Fibroblast of lung (primary cell): ENCODE measurements at regions not wholly inside any gene's neighbourhood (a gene's known extent, or its start where the extent isn't known, plus 50 kb on each side); places are given as distances from the start of the nearest gene placed in this dataset.
"Not testable (repeated sequence)": the region's sequence is repeated elsewhere in the genome, so short reads cannot be mapped to it uniquely, and the experiment has no call there.

Source experiments
- DNase-seq, 2 donors: peaks; one replicate each; pipeline versions ENCODE4 v3.0.0 to v3.0.0-alpha.2; 2010; ENCODE audit warnings: low read depth in 2 of 2
- H2AFZ ChIP-seq: 2 replicates; pipeline ENCODE4 v1.5.1; 2012; ENCODE audit warnings: low read length, control low read depth, inconsistent platforms
- H3K27ac ChIP-seq: 2 replicates; pipeline ENCODE4 v1.5.1; 2011; ENCODE audit warnings: low read length, control low read depth; ENCODE audit not compliant: insufficient read depth
- H3K27me3 ChIP-seq: 2 replicates; pipeline ENCODE4 v1.5.1; 2011; ENCODE audit warnings: mild to moderate bottlenecking, low read length; ENCODE audit not compliant: control insufficient read depth, insufficient read depth
- H3K36me3 ChIP-seq: 2 replicates; pipeline ENCODE4 v1.5.1; 2011; ENCODE audit warnings: low read length; ENCODE audit not compliant: control insufficient read depth, insufficient read depth
- H3K4me1 ChIP-seq: 2 replicates; pipeline ENCODE4 v1.5.1; 2011; ENCODE audit warnings: low read length; ENCODE audit not compliant: control insufficient read depth, insufficient read depth; ENCODE audit errors: extremely low read depth
- H3K4me2 ChIP-seq: 2 replicates; pipeline ENCODE4 v1.5.1; 2011; ENCODE audit warnings: low read length, control low read depth; ENCODE audit not compliant: insufficient read depth; ENCODE audit errors: extremely low read depth
- H3K4me3 ChIP-seq, 4 experiments: fragments of 200-600 bp in 1 of 4; sonication (generic) in 1 of 4; replicated peaks in 1 of 4; 2 replicates each; pipeline ENCODE4 v1.5.1; 2011 to 2016; ENCODE audit warnings: low read length in 4 of 4, low read depth in 3 of 4, mild to moderate bottlenecking in 3 of 4, control low read depth in 2 of 4, inconsistent platforms in 1 of 4, mixed read lengths in 1 of 4; ENCODE audit not compliant: insufficient read depth in 1 of 4; ENCODE audit errors: control extremely low read depth in 1 of 4
- H3K79me2 ChIP-seq: 2 replicates; pipeline ENCODE4 v1.5.1; 2012; ENCODE audit warnings: mild to moderate bottlenecking, low read length, inconsistent platforms; ENCODE audit not compliant: control insufficient read depth, insufficient read depth
- H3K9ac ChIP-seq: 2 replicates; pipeline ENCODE4 v1.5.1; 2011; ENCODE audit warnings: mild to moderate bottlenecking, low read length, control low read depth; ENCODE audit not compliant: insufficient read depth
- H3K9me3 ChIP-seq: 2 replicates; pipeline ENCODE4 v1.5.1; 2012; ENCODE audit warnings: low read depth, low read length; ENCODE audit not compliant: control insufficient read depth, insufficient read depth
- H4K20me1 ChIP-seq: 2 replicates; pipeline ENCODE4 v1.5.1; 2011; ENCODE audit warnings: low read length; ENCODE audit not compliant: control insufficient read depth, insufficient read depth; ENCODE audit errors: extremely low read depth
- CTCF ChIP-seq, 2 donors: IDR thresholded peaks in 1 of 2; conservative IDR thresholded peaks in 1 of 2; 1 replicate in 1 of 2; 2 replicates in 1 of 2; pipeline ENCODE4 v1.5.1; 2011 to 2012; ENCODE audit warnings: low read length in 2 of 2, control low read depth in 1 of 2, inconsistent platforms in 1 of 2, low read depth in 1 of 2, mild to moderate bottlenecking in 1 of 2
- EZH2 ChIP-seq: IDR thresholded peaks from 2 replicates; pipeline ENCODE4 v1.5.1; 2012; ENCODE audit warnings: low read length, control low read depth, mild to moderate bottlenecking; ENCODE audit errors: missing control alignments

- Histone ChIP-seq H3K36me3 (no peaks in the 10 kb centered on the region), H2AFZ (no peak overlapping the region), H3K4me2 (no peak overlapping the region), H3K4me3 (no peak overlapping the region), H3K27ac (no peak overlapping the region), H3K9ac (no peak overlapping the region), H3K27me3 (no peaks in the 10 kb centered on the region), H3K9me3 (no peaks in the 10 kb centered on the region), H3K79me2 (no peaks in the 10 kb centered on the region), H3K4me1 (no peaks in the 10 kb centered on the region), H4K20me1 (no peaks in the 10 kb centered on the region)
- TF ChIP-seq EZH2, result no peak
- TF ChIP-seq CTCF (conservative IDR thresholded peaks at IDR 0.05 in 1 of 2, IDR thresholded peaks at IDR 0.05 in 1 of 2; ENCODE audit: low read depth in 1 of 2, low read length in 2 of 2), result no peak
- DNase-seq, result no peak
These were observed 126.0 kb upstream of the MITF start for GRCh38 chr3:69613286-69613685.

GRCh38 chr3:69612791-69613190 lies 126.5 kb upstream of the MITF start:
- no peaks in the 10 kb centered on the region for H4K20me1 ChIP-seq
- H3K4me3 ChIP-seq, result no peak overlapping the region
- no peaks in the 10 kb centered on the region for H3K36me3 ChIP-seq
- H3K4me2 ChIP-seq, result no peak overlapping the region
- H3K4me1 ChIP-seq, result no peaks in the 10 kb centered on the region
- TF ChIP-seq EZH2 (no peak), CTCF (conservative IDR thresholded peaks at IDR 0.05 in 1 of 2, IDR thresholded peaks at IDR 0.05 in 1 of 2; ENCODE audit: low read depth in 1 of 2, low read length in 2 of 2) (no peak)
- H3K27me3 ChIP-seq, result no peaks in the 10 kb centered on the region
- no peak overlapping the region for H3K27ac ChIP-seq
- no peak overlapping the region for H3K9ac ChIP-seq
- no peak for DNase-seq
- no peaks in the 10 kb centered on the region for H3K9me3 ChIP-seq
- H3K79me2 ChIP-seq, result no peaks in the 10 kb centered on the region
- no peak overlapping the region for H2AFZ ChIP-seq

- DNase-seq, H2AFZ ChIP-seq, H3K36me3 ChIP-seq: not testable (repeated sequence)
These were observed 129.7 kb upstream of the MITF start for GRCh38 chr3:69609566-69609965.

More at GRCh38 chr3:69609566-69609965, 129.7 kb upstream of the MITF start:
- not testable (repeated sequence) for H3K27ac ChIP-seq, H3K4me3 ChIP-seq, H3K9me3 ChIP-seq, H3K27me3 ChIP-seq, H3K9ac ChIP-seq, H4K20me1 ChIP-seq, H3K4me2 ChIP-seq, H3K79me2 ChIP-seq, H3K4me1 ChIP-seq
